Transverse colon (tissue), 4 donors: ENCODE measurements at regions not wholly inside any gene's neighbourhood (a gene's known extent, or its start where the extent isn't known, plus 50 kb on each side); places are given as distances from the start of the nearest gene placed in this dataset.

Experiments used
- DNase-seq: peaks from one replicate; pipeline ENCODE4 v3.0.0-alpha.2; 2019
- H3K27ac ChIP-seq, 4 donors: fragments of 200-600 bp; sonication (generic); 2 replicates each; pipeline ENCODE4 v1.5.1; 2016 to 2018; ENCODE audit warnings: inconsistent platforms in 4 of 4
- H3K27me3 ChIP-seq: fragments of 200-600 bp; sonication (generic); 2 replicates; pipeline ENCODE4 v1.5.1; 2017; ENCODE audit warnings: inconsistent platforms
- H3K36me3 ChIP-seq, 4 donors: fragments of 200-600 bp; sonication (generic); 2 replicates each; pipeline ENCODE4 v1.5.1; 2017 to 2019; ENCODE audit warnings: inconsistent platforms in 4 of 4
- H3K4me1 ChIP-seq, 4 donors: fragments of 200-600 bp; sonication (generic); 2 replicates each; pipeline ENCODE4 v1.5.1; 2017 to 2020; ENCODE audit warnings: inconsistent platforms in 4 of 4
- H3K4me3 ChIP-seq, 4 donors: fragments of 200-600 bp; sonication (generic); 1 replicate in 1 of 4; 2 replicates in 3 of 4; pipeline versions ENCODE4 v1.5.1 to v1.6.1; 2017 to 2019; ENCODE audit warnings: inconsistent platforms in 4 of 4
- H3K9me3 ChIP-seq, 2 donors: fragments of 200-600 bp; sonication (generic); 2 replicates each; pipeline ENCODE4 v1.5.1; 2017 to 2019; ENCODE audit warnings: inconsistent platforms in 2 of 2
- CTCF ChIP-seq, 5 experiments: fragments of 200-600 bp in 3 of 5; fragments of 450-650 bp in 2 of 5; sonication (generic) in 3 of 5; IDR thresholded peaks; 1 replicate in 2 of 5; 2 replicates in 3 of 5; pipeline ENCODE4 v1.5.1; 2016 to 2017; ENCODE audit warnings: antibody characterized with exemption in 5 of 5, inconsistent platforms in 3 of 5, mild to moderate bottlenecking in 2 of 5, moderate library complexity in 1 of 5
- EP300 ChIP-seq: sonication (generic); formaldehyde crosslinking; IDR thresholded peaks from one replicate; pipeline ENCODE4 v1.6.1; 2017; ENCODE audit warnings: antibody characterized with exemption, low read depth
- POLR2A ChIP-seq: fragments of 450-650 bp; IDR thresholded peaks from one replicate; pipeline ENCODE4 v1.6.1; 2016; ENCODE audit warnings: antibody characterized with exemption, mild to moderate bottlenecking, moderate library complexity
- POLR2AphosphoS5 ChIP-seq, 3 donors: sonication (generic); formaldehyde crosslinking; IDR thresholded peaks; one replicate each; pipeline ENCODE4 v1.6.1; 2016; ENCODE audit warnings: antibody characterized with exemption in 3 of 3
- WGBS, 2 donors: methylation state at CpG; one replicate each; pipeline ENCODE4 v1.1.5; 2018; ENCODE audit warnings: low coverage in 1 of 2; 5-methylcytosine and 5-hydroxymethylcytosine counted together
- in situ Hi-C, 4 donors: fragments of 200-750 bp; cut with MboI; loops; one replicate each; pipeline versions ENCODE4 v1.15.0 to v1.15.1; 2017; ENCODE audit warnings: low sequenced_read_pairs in 3 of 4, low pct_ligation_motif_present in 1 of 4, low pct_unique_long_range_greater_than_20kb in 1 of 4
- intact Hi-C: fragments of 100-400 bp; cut with DNase I; formaldehyde crosslinking; loops from one replicate; pipeline ENCODE4 v1.15.1; 2023; ENCODE audit warnings: low total_unique reads

GRCh38 chr3:87164245-87164644, 62.9 kb upstream of the CHMP2B start:
- Histone ChIP-seq H3K36me3 (no peaks in the 10 kb centered on the region), H3K4me1 (no peaks in the 10 kb centered on the region), H3K27ac (no peak overlapping the region), H3K27me3 (peaks cover 9% of the 10 kb centered on the region), H3K9me3 (no peaks in the 10 kb centered on the region), H3K4me3 (no peak overlapping the region)
- DNase-seq, result no peak
- TF ChIP-seq POLR2A, result no peak
- no peak for TF ChIP-seq EP300
- no peak for TF ChIP-seq CTCF (IDR thresholded peaks at IDR 0.05)
- no peak for TF ChIP-seq POLR2AphosphoS5 (IDR thresholded peaks at IDR 0.05)
- intact Hi-C loops (no loop called here), in situ Hi-C loops (loop anchor here in 1 of 4 donors (25.0 kb wide), 1 partner anchor 402 kb away; no protein-coding TSS in a partner anchor)
- 90 to 94% methylated on average over 3 of the region's 3 CpGs for WGBS, 2 donors

GRCh38 chr3:87161851-87162250, 65.3 kb upstream of the CHMP2B start:
- Histone ChIP-seq H3K9me3 (no peaks in the 10 kb centered on the region), H3K27ac (no peak overlapping the region), H3K4me3 (no peak overlapping the region), H3K27me3 (peaks cover 8% of the 10 kb centered on the region), H3K4me1 (no peaks in the 10 kb centered on the region), H3K36me3 (no peaks in the 10 kb centered on the region)
- in situ Hi-C loops (loop anchor here in 1 of 4 donors (25.0 kb wide), 1 partner anchor 400 kb away; no protein-coding TSS in a partner anchor), intact Hi-C loops (no loop called here)
- TF ChIP-seq POLR2A, result no peak
- TF ChIP-seq POLR2AphosphoS5 (IDR thresholded peaks at IDR 0.05), result no peak
- TF ChIP-seq EP300, result no peak
- TF ChIP-seq CTCF (IDR thresholded peaks at IDR 0.05), result no peak
- 35 to 65% methylated on average over 3 of the region's 3 CpGs for WGBS, 2 donors
- no peak for DNase-seq

- peaks cover 8% of the 10 kb centered on the region for H3K27me3 ChIP-seq
- H3K4me1 ChIP-seq, result no peaks in the 10 kb centered on the region
- H3K9me3 ChIP-seq, result no peaks in the 10 kb centered on the region
- in situ Hi-C loops, result loop anchor here in 1 of 4 donors (25.0 kb wide), 1 partner anchor 399 kb away; no protein-coding TSS in a partner anchor
- DNase-seq, result no peak
- intact Hi-C loops, result no loop called here
- no peak overlapping the region for H3K27ac ChIP-seq
- no peaks in the 10 kb centered on the region for H3K36me3 ChIP-seq
- TF ChIP-seq CTCF (IDR thresholded peaks at IDR 0.05) (no peak), POLR2A (no peak), POLR2AphosphoS5 (IDR thresholded peaks at IDR 0.05) (no peak), EP300 (no peak)
- WGBS, 2 donors, result 30 to 40% methylated on average over 1 of the region's 1 CpG
- H3K4me3 ChIP-seq, result no peak overlapping the region
Measured at GRCh38 chr3:87161417-87161816, 65.7 kb upstream of the CHMP2B start.

DNA sequence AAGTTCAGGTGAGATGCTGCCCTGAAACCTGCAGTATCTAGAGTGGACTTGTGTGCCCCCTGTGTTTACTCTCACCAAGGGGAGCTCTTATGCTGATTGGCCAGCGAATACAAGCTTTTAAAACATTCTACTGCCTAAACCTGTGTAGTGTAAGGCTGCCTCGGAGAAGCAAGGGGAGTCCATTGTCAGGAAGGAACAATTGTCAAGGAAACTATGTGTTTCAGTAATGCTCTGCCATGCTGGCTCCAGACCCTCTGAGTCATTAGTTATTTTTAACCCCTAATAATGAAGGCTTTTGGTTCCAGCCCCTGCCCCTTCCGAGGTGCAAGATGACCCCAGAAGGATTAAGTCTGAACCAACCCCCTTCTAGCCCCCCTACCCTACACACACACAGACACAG, 66.1 kb upstream of the CHMP2B start:
- Histone ChIP-seq H3K4me3 (no peak overlapping the region), H3K9me3 (no peaks in the 10 kb centered on the region), H3K36me3 (no peaks in the 10 kb centered on the region), H3K4me1 (no peaks in the 10 kb centered on the region), H3K27me3 (peaks cover 8% of the 10 kb centered on the region), H3K27ac (no peak overlapping the region)
- intact Hi-C loops (no loop called here), in situ Hi-C loops (loop anchor here in 1 of 4 donors (25.0 kb wide), 1 partner anchor 399 kb away; no protein-coding TSS in a partner anchor)
- WGBS, 2 donors, result 62% methylated on average over 3 of the region's 3 CpGs; no CpG with 5 or more reads in 1 of the 2 donors
- TF ChIP-seq POLR2A, result no peak
- no peak for TF ChIP-seq EP300
- TF ChIP-seq CTCF (IDR thresholded peaks at IDR 0.05), result no peak
- no peak for TF ChIP-seq POLR2AphosphoS5 (IDR thresholded peaks at IDR 0.05)
- DNase-seq, result no peak
